ENCODE measurements at regions not wholly inside any gene's neighbourhood (a gene's known extent, or its start where the extent isn't known, plus 50 kb on each side); places are given as distances from the start of the nearest gene placed in this dataset.

GRCh38 chr1:164477343-164477742 is 81.6 kb upstream of the PBX1 start:
- no peak for TF ChIP-seq CTCF (IDR thresholded peaks at IDR 0.05 in 4 of 5, conservative IDR thresholded peaks at IDR 0.05 in 1 of 5)
- no peak for TF ChIP-seq POLR2A (IDR thresholded peaks at IDR 0.05)

Measured in gastrocnemius medialis (tissue), 4 donors.